22Rv1 (cell line): ENCODE measurements at regions not wholly inside any gene's neighbourhood (a gene's known extent, or its start where the extent isn't known, plus 50 kb on each side); places are given as distances from the start of the nearest gene placed in this dataset.

Experiments
- H3K27ac ChIP-seq: fragments of 450-650 bp; 2 replicates; pipeline ENCODE4 v1.5.1; 2017
- ZFX ChIP-seq: fragments of 450-650 bp; IDR thresholded peaks from 2 replicates; pipeline ENCODE4 v1.6.1; 2017; ENCODE audit warnings: antibody characterized with exemption, borderline replicate concordance
- TF ChIP-seq, protein P1 (sequence below): fragments of 450-650 bp; IDR thresholded peaks from 2 replicates; pipeline ENCODE4 v1.5.1; 2017; ENCODE audit warnings: mild to moderate bottlenecking

DNA sequence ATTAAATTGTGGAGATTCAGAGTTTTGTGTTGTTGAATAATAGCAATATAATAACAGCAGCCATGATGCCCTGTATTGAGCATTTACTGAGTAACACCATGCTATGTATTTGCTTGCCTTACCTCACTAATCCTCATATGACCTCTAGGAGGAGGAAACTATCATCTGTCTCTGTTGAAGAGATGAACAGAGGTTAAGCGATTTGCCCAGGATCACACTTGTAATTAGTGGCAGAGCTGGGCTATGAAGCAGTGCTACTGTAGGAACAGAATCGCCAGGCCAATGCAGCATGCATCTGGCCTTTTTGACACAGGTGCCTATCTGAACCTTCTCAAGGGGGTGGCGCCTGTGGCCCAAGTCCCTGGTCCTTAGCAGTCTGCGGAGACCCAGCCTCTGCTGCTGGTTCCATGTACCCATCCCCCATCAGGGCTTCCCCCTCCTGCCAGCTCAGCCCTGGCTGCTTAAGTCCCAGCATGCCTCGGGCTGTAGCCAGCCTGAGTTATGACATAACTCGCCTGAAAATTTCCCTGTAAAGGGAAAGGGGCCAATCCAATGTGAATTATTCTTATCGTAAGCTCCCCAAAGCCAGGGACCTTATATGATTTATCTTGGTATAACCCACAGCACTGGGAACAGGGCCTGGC is 50.4 kb upstream of the HS3ST2 start:
- no peak for TF ChIP-seq ZFX
- TF ChIP-seq, protein P1, sequence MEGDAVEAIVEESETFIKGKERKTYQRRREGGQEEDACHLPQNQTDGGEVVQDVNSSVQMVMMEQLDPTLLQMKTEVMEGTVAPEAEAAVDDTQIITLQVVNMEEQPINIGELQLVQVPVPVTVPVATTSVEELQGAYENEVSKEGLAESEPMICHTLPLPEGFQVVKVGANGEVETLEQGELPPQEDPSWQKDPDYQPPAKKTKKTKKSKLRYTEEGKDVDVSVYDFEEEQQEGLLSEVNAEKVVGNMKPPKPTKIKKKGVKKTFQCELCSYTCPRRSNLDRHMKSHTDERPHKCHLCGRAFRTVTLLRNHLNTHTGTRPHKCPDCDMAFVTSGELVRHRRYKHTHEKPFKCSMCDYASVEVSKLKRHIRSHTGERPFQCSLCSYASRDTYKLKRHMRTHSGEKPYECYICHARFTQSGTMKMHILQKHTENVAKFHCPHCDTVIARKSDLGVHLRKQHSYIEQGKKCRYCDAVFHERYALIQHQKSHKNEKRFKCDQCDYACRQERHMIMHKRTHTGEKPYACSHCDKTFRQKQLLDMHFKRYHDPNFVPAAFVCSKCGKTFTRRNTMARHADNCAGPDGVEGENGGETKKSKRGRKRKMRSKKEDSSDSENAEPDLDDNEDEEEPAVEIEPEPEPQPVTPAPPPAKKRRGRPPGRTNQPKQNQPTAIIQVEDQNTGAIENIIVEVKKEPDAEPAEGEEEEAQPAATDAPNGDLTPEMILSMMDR: no peak
- no peak overlapping the region for H3K27ac ChIP-seq
